HepG2 (cell line): ENCODE measurements at regions not wholly inside any gene's neighbourhood (a gene's known extent, or its start where the extent isn't known, plus 50 kb on each side); places are given as distances from the start of the nearest gene placed in this dataset.

ENCODE experiments used
- ATAC-seq: fragments of 200-7000 bp; cut with Tn5 transposase; 3 replicates; pipeline ENCODE4 v1.9.1; 2020; ENCODE audit warnings: mild to moderate bottlenecking, moderate library complexity
- BruUV-seq: library from RNA; stranded (reverse); fragments of 400-500 nt; replicated peaks from 2 replicates; lab custom pipeline; 2021; lab: Mats Ljungman, UMichigan
- CTCF ChIA-PET: fragments of 300-600 bp; formaldehyde crosslinking; extraction: SDS; loops from one replicate; lab custom pipeline; 2021; ENCODE audit warnings: low total read pairs, inconsistent platforms, low intra/inter-chr PET ratio; lab: Yijun Ruan, JAX
- POLR2A ChIA-PET: fragments of 350-600 bp; sonication (Branson Sonifier 250); formaldehyde crosslinking; loops from one replicate; lab custom pipeline; 2020; ENCODE audit warnings: antibody characterized with exemption, inconsistent platforms; lab: Yijun Ruan, JAX
- DNase-seq: peaks from one replicate; pipeline ENCODE4 v3.0.0-alpha.2; 2015; ENCODE audit warnings: low spot score
- FAIRE-seq: peaks from 3 replicates; lab custom pipeline; 2011; peaks lifted over from hg19 to GRCh38; lab: Jason Lieb, UNC
- H2AFZ ChIP-seq: one replicate; pipeline ENCODE4 v1.6.1; 2011; ENCODE audit warnings: low read length, inconsistent platforms
- H3K27ac ChIP-seq: fragments of 300-600 bp; 3 replicates; pipeline ENCODE4 v1.8.0; 2011; ENCODE audit warnings: mixed run types, mild to moderate bottlenecking, mixed read lengths, low read length, inconsistent platforms; ENCODE audit not compliant: insufficient read depth; ENCODE audit errors: extremely low read length
- H3K27me3 ChIP-seq, 2 experiments: fragments of 200-600 bp in 1 of 2; 2 replicates in 1 of 2; 3 replicates in 1 of 2; pipeline versions ENCODE4 v1.6.0 to v1.8.0; 2011; ENCODE audit warnings: low read length in 2 of 2, mild to moderate bottlenecking in 2 of 2, moderate library complexity in 2 of 2, inconsistent platforms in 1 of 2; ENCODE audit not compliant: insufficient read depth in 2 of 2, control insufficient read depth in 1 of 2
- H3K36me3 ChIP-seq, 2 experiments: fragments of 200-600 bp in 1 of 2; replicated peaks in 1 of 2; 2 replicates in 1 of 2; 3 replicates in 1 of 2; pipeline versions ENCODE4 v1.5.1 to v1.8.0; 2011; ENCODE audit warnings: low read length in 2 of 2, inconsistent platforms in 1 of 2; ENCODE audit not compliant: insufficient read depth in 2 of 2, control insufficient read depth in 1 of 2
- H3K4me1 ChIP-seq: 2 replicates; pipeline ENCODE4 v1.5.1; 2012; ENCODE audit warnings: low read length, inconsistent platforms; ENCODE audit not compliant: insufficient read depth
- H3K4me2 ChIP-seq: 2 replicates; pipeline ENCODE4 v1.6.0; 2011; ENCODE audit warnings: low read depth, low read length, inconsistent platforms
- H3K4me3 ChIP-seq, 3 experiments: fragments of 200-600 bp in 1 of 3; sonication (generic), shearing (Covaris generic) in 1 of 3; replicated peaks in 1 of 3; 2 replicates each; pipeline ENCODE4 v1.5.1; 2011 to 2016; ENCODE audit warnings: low read length in 3 of 3, inconsistent platforms in 2 of 3, low read depth in 2 of 3, mild to moderate bottlenecking in 2 of 3, control low read depth in 1 of 3, mixed read lengths in 1 of 3; ENCODE audit not compliant: insufficient read depth in 1 of 3
- H3K79me2 ChIP-seq: one replicate; pipeline ENCODE4 v1.6.1; 2011; ENCODE audit warnings: low read length, inconsistent platforms; ENCODE audit not compliant: insufficient read depth
- H3K9ac ChIP-seq: 2 replicates; pipeline ENCODE4 v1.6.0; 2011; ENCODE audit warnings: mild to moderate bottlenecking, low read depth, low read length, inconsistent platforms; ENCODE audit not compliant: insufficient read depth
- H3K9me3 ChIP-seq: 2 replicates; pipeline ENCODE4 v1.5.1; 2012; ENCODE audit warnings: mild to moderate bottlenecking, low read length
- H4K20me1 ChIP-seq: 2 replicates; pipeline ENCODE4 v1.6.0; 2011; ENCODE audit warnings: inconsistent platforms, mild to moderate bottlenecking, low read length, moderate library complexity; ENCODE audit not compliant: insufficient read depth
- GPN1 ChIP-seq: sonication (generic); formaldehyde crosslinking; IDR thresholded peaks from 2 replicates; pipeline ENCODE4 v1.5.1; 2020; ENCODE audit warnings: missing genetic modification reagents, borderline replicate concordance
- HMGXB4 ChIP-seq, 2 experiments: sonication (generic) in 1 of 2; formaldehyde crosslinking in 1 of 2; IDR thresholded peaks; 2 replicates each; pipeline versions ENCODE4 v1.4.0 to v1.6.1; 2018 to 2020; ENCODE audit warnings: missing genetic modification reagents in 2 of 2, borderline replicate concordance in 1 of 2, low read depth in 1 of 2, mild to moderate bottlenecking in 1 of 2, missing biosample characterization in 1 of 2
- MED13 ChIP-seq: sonication (generic); formaldehyde crosslinking; IDR thresholded peaks from 2 replicates; pipeline ENCODE4 v1.5.0; 2020; ENCODE audit warnings: missing genetic modification reagents
- NRL ChIP-seq: sonication (generic); formaldehyde crosslinking; IDR thresholded peaks from 2 replicates; pipeline ENCODE4 v1.5.0; 2020; ENCODE audit warnings: missing genetic modification reagents, mild to moderate bottlenecking, moderate library complexity, borderline replicate concordance
- ZFP37 ChIP-seq: sonication (generic); formaldehyde crosslinking; IDR thresholded peaks from 2 replicates; pipeline ENCODE4 v1.4.0; 2020; ENCODE audit warnings: missing genetic modification reagents, borderline replicate concordance
- ZNF12 ChIP-seq: sonication (generic); formaldehyde crosslinking; IDR thresholded peaks from 2 replicates; pipeline ENCODE4 v1.5.0; 2020; ENCODE audit warnings: missing genetic modification reagents
- ZNF296 ChIP-seq: sonication (generic); formaldehyde crosslinking; conservative IDR thresholded peaks from 2 replicates; pipeline ENCODE4 v1.5.0; 2020; ENCODE audit warnings: mild to moderate bottlenecking, missing genetic modification reagents
- ZNF670 ChIP-seq: sonication (generic); formaldehyde crosslinking; IDR thresholded peaks from 2 replicates; pipeline ENCODE4 v1.8.0; 2022; ENCODE audit warnings: mild to moderate bottlenecking, missing genetic modification reagents, borderline replicate concordance
- WGBS: methylation state at CpG from one replicate; pipeline ENCODE4 v1.1.6; 2017; ENCODE audit warnings: low lambda C conversion rate; 5-methylcytosine and 5-hydroxymethylcytosine counted together
- in situ Hi-C: cut with HindIII; loops from 2 replicates; pipeline ENCODE4 v1.10.0; 2017; ENCODE audit warnings: low pct_unique_long_range_greater_than_20kb; ENCODE audit not compliant: extremely low pct_ligation_motif_present
- intact Hi-C: fragments of 100-400 bp; cut with micrococcal nuclease; formaldehyde crosslinking; loops from one replicate; pipeline ENCODE4 v1.10.0; 2022; ENCODE audit not compliant: unreplicated experiment
- TF ChIP-seq, protein P1 (sequence below): sonication (generic); formaldehyde crosslinking; IDR thresholded peaks from 2 replicates; pipeline ENCODE4 v1.4.0; 2020; ENCODE audit warnings: missing genetic modification reagents, mild to moderate bottlenecking, borderline replicate concordance
- TF ChIP-seq, protein P2 (sequence below): sonication (generic); formaldehyde crosslinking; IDR thresholded peaks from 2 replicates; pipeline ENCODE4 v1.4.0; 2020; ENCODE audit warnings: missing genetic modification reagents

GRCh38 chr7:157087646-157088045, 51.1 kb upstream of the UBE3C start:
- no peak overlapping the region for H3K4me3 ChIP-seq
- ChIA-PET CTCF (no interaction called here), POLR2A (no interaction called here)
- no peaks in the 10 kb centered on the region for H3K36me3 ChIP-seq
- H3K4me1 ChIP-seq, result peaks cover 16% of the 10 kb centered on the region
- H3K4me2 ChIP-seq, result no peak overlapping the region
- no peak for TF ChIP-seq ZNF296
- TF ChIP-seq ZNF670, result no peak
- no peak for TF ChIP-seq ZNF12 (CRISPR knock-in tag)
- TF ChIP-seq GPN1, result no peak
- TF ChIP-seq, protein P1, sequence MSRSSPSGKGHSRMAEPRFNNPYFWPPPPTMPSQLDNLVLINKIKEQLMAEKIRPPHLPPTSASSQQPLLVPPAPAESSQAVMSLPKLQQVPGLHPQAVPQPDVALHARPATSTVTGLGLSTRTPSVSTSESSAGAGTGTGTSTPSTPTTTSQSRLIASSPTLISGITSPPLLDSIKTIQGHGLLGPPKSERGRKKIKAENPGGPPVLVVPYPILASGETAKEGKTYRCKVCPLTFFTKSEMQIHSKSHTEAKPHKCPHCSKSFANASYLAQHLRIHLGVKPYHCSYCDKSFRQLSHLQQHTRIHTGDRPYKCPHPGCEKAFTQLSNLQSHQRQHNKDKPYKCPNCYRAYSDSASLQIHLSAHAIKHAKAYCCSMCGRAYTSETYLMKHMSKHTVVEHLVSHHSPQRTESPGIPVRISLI, result no peak
- TF ChIP-seq NRL (CRISPR knock-in tag), result no peak
- no peak for TF ChIP-seq ZFP37 (CRISPR knock-in tag)
- TF ChIP-seq, protein P2, sequence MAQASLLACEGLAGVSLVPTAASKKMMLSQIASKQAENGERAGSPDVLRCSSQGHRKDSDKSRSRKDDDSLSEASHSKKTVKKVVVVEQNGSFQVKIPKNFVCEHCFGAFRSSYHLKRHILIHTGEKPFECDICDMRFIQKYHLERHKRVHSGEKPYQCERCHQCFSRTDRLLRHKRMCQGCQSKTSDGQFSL, result no peak
- no peak for TF ChIP-seq HMGXB4 (CRISPR knock-in tag; IDR thresholded peaks at IDR 0.05; ENCODE audit: borderline replicate concordance in 1 of 2, low read depth in 1 of 2)
- no peak for TF ChIP-seq MED13 (CRISPR knock-in tag)
- 75% methylated on average over 24 of the region's 24 CpGs for WGBS
- intact Hi-C loops, result no loop called here
- no peak for FAIRE-seq
- DNase-seq, result no peak
- H3K9ac ChIP-seq, result no peak overlapping the region
- no TSS peak for BruUV-seq
- peaks cover 0 to 12% of the 10 kb centered on the region in 2 experiments; a peak in 2 of 5 replicates for H3K27me3 ChIP-seq
- no peak for ATAC-seq
- H3K79me2 ChIP-seq, result no peaks in the 10 kb centered on the region
- in situ Hi-C loops, result no loop called here
- no peaks in the 10 kb centered on the region for H4K20me1 ChIP-seq
- no peak overlapping the region for H2AFZ ChIP-seq
- no peak overlapping the region for H3K27ac ChIP-seq
- H3K9me3 ChIP-seq, result peaks cover 13% of the 10 kb centered on the region; the same call in 1 of the 2 replicates
